ENCODE measurements at regions not wholly inside any gene's neighbourhood (a gene's known extent, or its start where the extent isn't known, plus 50 kb on each side); places are given as distances from the start of the nearest gene placed in this dataset.

- Histone ChIP-seq H3K27me3 (ENCODE audit: insufficient read depth, low read length, poor library complexity, severe bottlenecking) (no peaks in the 10 kb centered on the region), H2AFZ (ENCODE audit: low read length) (no peak overlapping the region), H3K79me2 (ENCODE audit: insufficient read depth, low read length) (no peaks in the 10 kb centered on the region), H3K36me3 (ENCODE audit: insufficient read depth, low read length) (no peaks in the 10 kb centered on the region), H4K20me1 (ENCODE audit: insufficient read depth, low read length, poor library complexity, severe bottlenecking) (no peaks in the 10 kb centered on the region), H3K9me3 (ENCODE audit: insufficient read depth, low read depth, low read length) (no peaks in the 10 kb centered on the region), H3K4me3 (ENCODE audit: low read length, poor library complexity, severe bottlenecking) (no peak overlapping the region), H3K4me1 (ENCODE audit: insufficient read depth, low read length, poor library complexity, severe bottlenecking) (no peaks in the 10 kb centered on the region), H3F3A (ENCODE audit: low read depth) (no peaks in the 10 kb centered on the region), H3K9me2 (replicated peaks; ENCODE audit: low read depth, low read length) (no peaks in the 10 kb centered on the region), H3K4me2 (ENCODE audit: low read depth, low read length, poor library complexity, severe bottlenecking) (no peak overlapping the region), H3K9ac (ENCODE audit: low read depth, low read length, poor library complexity, severe bottlenecking) (no peak overlapping the region)
- TF ChIP-seq EZH2phosphoT487 (IDR thresholded peaks at IDR 0.05; ENCODE audit: borderline replicate concordance) = no peak
- TF ChIP-seq, protein P1, sequence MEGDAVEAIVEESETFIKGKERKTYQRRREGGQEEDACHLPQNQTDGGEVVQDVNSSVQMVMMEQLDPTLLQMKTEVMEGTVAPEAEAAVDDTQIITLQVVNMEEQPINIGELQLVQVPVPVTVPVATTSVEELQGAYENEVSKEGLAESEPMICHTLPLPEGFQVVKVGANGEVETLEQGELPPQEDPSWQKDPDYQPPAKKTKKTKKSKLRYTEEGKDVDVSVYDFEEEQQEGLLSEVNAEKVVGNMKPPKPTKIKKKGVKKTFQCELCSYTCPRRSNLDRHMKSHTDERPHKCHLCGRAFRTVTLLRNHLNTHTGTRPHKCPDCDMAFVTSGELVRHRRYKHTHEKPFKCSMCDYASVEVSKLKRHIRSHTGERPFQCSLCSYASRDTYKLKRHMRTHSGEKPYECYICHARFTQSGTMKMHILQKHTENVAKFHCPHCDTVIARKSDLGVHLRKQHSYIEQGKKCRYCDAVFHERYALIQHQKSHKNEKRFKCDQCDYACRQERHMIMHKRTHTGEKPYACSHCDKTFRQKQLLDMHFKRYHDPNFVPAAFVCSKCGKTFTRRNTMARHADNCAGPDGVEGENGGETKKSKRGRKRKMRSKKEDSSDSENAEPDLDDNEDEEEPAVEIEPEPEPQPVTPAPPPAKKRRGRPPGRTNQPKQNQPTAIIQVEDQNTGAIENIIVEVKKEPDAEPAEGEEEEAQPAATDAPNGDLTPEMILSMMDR (conservative IDR thresholded peaks at IDR 0.05; ENCODE audit: low read length) = no peak
These were observed 258.1 kb upstream of the SALL1 start for GRCh38 chr16:51409001-51409675.

- Histone ChIP-seq H3K4me2 (ENCODE audit: low read depth, low read length, poor library complexity, severe bottlenecking) (no peak overlapping the region), H3K4me1 (ENCODE audit: insufficient read depth, low read length, poor library complexity, severe bottlenecking) (no peaks in the 10 kb centered on the region)
These were observed 257.3 kb upstream of the SALL1 start for GRCh38 chr16:51408357-51408756.

GRCh38 chr16:51407921-51408320 is 256.9 kb upstream of the SALL1 start:
- no peaks in the 10 kb centered on the region for H3K9me2 ChIP-seq (replicated peaks; ENCODE audit: low read depth, low read length)
- H2AFZ ChIP-seq (ENCODE audit: low read length) = no peak overlapping the region
- no peak overlapping the region for H3K9ac ChIP-seq (ENCODE audit: low read depth, low read length, poor library complexity, severe bottlenecking)
- no peaks in the 10 kb centered on the region for H3K27me3 ChIP-seq (ENCODE audit: insufficient read depth, low read length, poor library complexity, severe bottlenecking)
- H3K4me3 ChIP-seq (ENCODE audit: low read length, poor library complexity, severe bottlenecking) = no peak overlapping the region
- H3K4me2 ChIP-seq (ENCODE audit: low read depth, low read length, poor library complexity, severe bottlenecking) = no peak overlapping the region
- TF ChIP-seq, protein P1 (conservative IDR thresholded peaks at IDR 0.05; ENCODE audit: low read length) = no peak
- no peak for TF ChIP-seq EZH2phosphoT487 (IDR thresholded peaks at IDR 0.05; ENCODE audit: borderline replicate concordance)
- no peaks in the 10 kb centered on the region for H3K36me3 ChIP-seq (ENCODE audit: insufficient read depth, low read length)
- H3K4me1 ChIP-seq (ENCODE audit: insufficient read depth, low read length, poor library complexity, severe bottlenecking) = no peaks in the 10 kb centered on the region
- no peaks in the 10 kb centered on the region for H3F3A ChIP-seq (ENCODE audit: low read depth)
- H3K79me2 ChIP-seq (ENCODE audit: insufficient read depth, low read length) = no peaks in the 10 kb centered on the region
- no peaks in the 10 kb centered on the region for H4K20me1 ChIP-seq (ENCODE audit: insufficient read depth, low read length, poor library complexity, severe bottlenecking)
- no peaks in the 10 kb centered on the region for H3K9me3 ChIP-seq (ENCODE audit: insufficient read depth, low read depth, low read length)

More at GRCh38 chr16:51408357-51408756, 257.3 kb upstream of the SALL1 start:
- H3K9me3 ChIP-seq (ENCODE audit: insufficient read depth, low read depth, low read length) = no peaks in the 10 kb centered on the region
- no peaks in the 10 kb centered on the region for H3K79me2 ChIP-seq (ENCODE audit: insufficient read depth, low read length)
- H3K9ac ChIP-seq (ENCODE audit: low read depth, low read length, poor library complexity, severe bottlenecking) = no peak overlapping the region
- H3F3A ChIP-seq (ENCODE audit: low read depth) = no peaks in the 10 kb centered on the region
- no peaks in the 10 kb centered on the region for H4K20me1 ChIP-seq (ENCODE audit: insufficient read depth, low read length, poor library complexity, severe bottlenecking)
- TF ChIP-seq EZH2phosphoT487 (IDR thresholded peaks at IDR 0.05; ENCODE audit: borderline replicate concordance) = no peak
- TF ChIP-seq, protein P1 (conservative IDR thresholded peaks at IDR 0.05; ENCODE audit: low read length) = no peak
- H3K27me3 ChIP-seq (ENCODE audit: insufficient read depth, low read length, poor library complexity, severe bottlenecking) = no peaks in the 10 kb centered on the region
- H3K36me3 ChIP-seq (ENCODE audit: insufficient read depth, low read length) = no peaks in the 10 kb centered on the region
- H3K4me3 ChIP-seq (ENCODE audit: low read length, poor library complexity, severe bottlenecking) = no peak overlapping the region
- no peak overlapping the region for H2AFZ ChIP-seq (ENCODE audit: low read length)
- no peaks in the 10 kb centered on the region for H3K9me2 ChIP-seq (replicated peaks; ENCODE audit: low read depth, low read length)
